B cell (primary cell): ENCODE measurements at regions not wholly inside any gene's neighbourhood (a gene's known extent, or its start where the extent isn't known, plus 50 kb on each side); places are given as distances from the start of the nearest gene placed in this dataset.

Experiments
- ATAC-seq: fragments of 200-7000 bp; cut with Tn5 transposase; one replicate; pipeline ENCODE4 v1.10.0; 2021; ENCODE audit warnings: low read depth, mild to moderate bottlenecking, moderate number of reproducible peaks, moderate library complexity
- CTCF ChIA-PET: fragments of 350-600 bp; sonication (Branson Sonifier 250); formaldehyde crosslinking; loops from one replicate; lab custom pipeline; 2021; ENCODE audit warnings: antibody characterized with exemption, inconsistent platforms; lab: Charles Lee
- POLR2A ChIA-PET: fragments of 350-600 bp; sonication (Branson Sonifier 250); formaldehyde crosslinking; loops from one replicate; lab custom pipeline; 2021; ENCODE audit warnings: antibody characterized with exemption; lab: Charles Lee
- DNase-seq: peaks from one replicate; pipeline ENCODE4 v3.0.0; 2013
- H2AFZ ChIP-seq: 2 replicates; pipeline ENCODE4 v1.6.1; 2012; ENCODE audit warnings: mild to moderate bottlenecking, low read depth, low read length; ENCODE audit not compliant: insufficient read depth, poor library complexity, severe bottlenecking
- H3K27ac ChIP-seq, 2 donors: 1 replicate in 1 of 2; 2 replicates in 1 of 2; pipeline ENCODE4 v1.5.1; 2012 to 2013; ENCODE audit warnings: low read length in 2 of 2, mild to moderate bottlenecking in 2 of 2, moderate library complexity in 1 of 2
- H3K27me3 ChIP-seq, 4 experiments: fragments of 200-600 bp in 1 of 4; sonication (generic) in 1 of 4; replicated peaks in 1 of 4; 1 replicate in 2 of 4; 2 replicates in 2 of 4; pipeline versions ENCODE4 v1.6.1 to v1.7.0; 2013 to 2016; ENCODE audit warnings: low read length in 3 of 4, mild to moderate bottlenecking in 2 of 4, mixed read lengths in 1 of 4, moderate library complexity in 1 of 4; ENCODE audit not compliant: insufficient read depth in 4 of 4, control insufficient read depth in 3 of 4; ENCODE audit errors: control extremely low read depth in 1 of 4
- H3K36me3 ChIP-seq, 2 experiments: replicated peaks in 1 of 2; 1 replicate in 1 of 2; 2 replicates in 1 of 2; pipeline versions ENCODE4 v1.6.1 to v1.7.1; 2013; ENCODE audit warnings: low read length in 1 of 2; ENCODE audit not compliant: insufficient read depth in 2 of 2, control insufficient read depth in 1 of 2; ENCODE audit errors: control extremely low read depth in 1 of 2, extremely low read depth in 1 of 2
- H3K4me1 ChIP-seq, 2 donors: fragments of 200-600 bp in 1 of 2; sonication (generic) in 1 of 2; 1 replicate in 1 of 2; 2 replicates in 1 of 2; pipeline versions ENCODE4 v1.5.1 to v1.6.1; 2013 to 2017; ENCODE audit warnings: low read length in 2 of 2; ENCODE audit not compliant: control insufficient read depth in 2 of 2, insufficient read depth in 2 of 2
- H3K4me2 ChIP-seq: replicated peaks from 2 replicates; pipeline ENCODE3; 2012; ENCODE audit warnings: mild to moderate bottlenecking, low read depth, low read length; ENCODE audit not compliant: poor library complexity, severe bottlenecking
- H3K4me3 ChIP-seq, 5 experiments: fragments of 200-600 bp in 1 of 5; sonication (generic) in 1 of 5; 1 replicate in 3 of 5; 2 replicates in 2 of 5; pipeline versions ENCODE4 v1.5.1 to v1.7.0; 2011 to 2016; ENCODE audit warnings: low read length in 4 of 5, mild to moderate bottlenecking in 4 of 5, low read depth in 2 of 5, control low read depth in 1 of 5, moderate library complexity in 1 of 5; ENCODE audit not compliant: insufficient read depth in 1 of 5; ENCODE audit errors: control extremely low read depth in 1 of 5, extremely low read depth in 1 of 5
- H3K79me2 ChIP-seq: fragments of 200-600 bp; sonication (generic); one replicate; pipeline ENCODE4 v1.6.0; 2016; ENCODE audit warnings: low read length; ENCODE audit not compliant: control insufficient read depth, insufficient read depth
- H3K9ac ChIP-seq: fragments of 200-600 bp; sonication (generic); 2 replicates; pipeline ENCODE4 v1.6.1; 2017; ENCODE audit warnings: mild to moderate bottlenecking, low read length, moderate library complexity
- H3K9me3 ChIP-seq, 3 donors: one replicate each; pipeline versions ENCODE4 v1.6.1 to v1.7.1; 2013; ENCODE audit warnings: low read length in 2 of 3; ENCODE audit not compliant: control insufficient read depth in 2 of 3, insufficient read depth in 1 of 3; ENCODE audit errors: control extremely low read depth in 1 of 3
- H4K20me1 ChIP-seq: 2 replicates; pipeline ENCODE4 v1.6.0; 2012; ENCODE audit warnings: mild to moderate bottlenecking, low read length; ENCODE audit not compliant: insufficient read depth, control insufficient read depth, poor library complexity, severe bottlenecking
- H3K27ac Mint-ChIP-seq: one replicate; pipeline ENCODE4 v1.8.0; 2021; ENCODE audit warnings: mixed read lengths
- H3K27me3 Mint-ChIP-seq: one replicate; pipeline ENCODE4 v1.8.0; 2021; ENCODE audit warnings: mixed read lengths
- H3K4me1 Mint-ChIP-seq: one replicate; pipeline ENCODE4 v1.8.0; 2021; ENCODE audit warnings: mixed read lengths
- H3K4me3 Mint-ChIP-seq: one replicate; pipeline ENCODE4 v1.8.0; 2021; ENCODE audit warnings: mixed read lengths
- H3K9me3 Mint-ChIP-seq: one replicate; pipeline ENCODE4 v1.8.0; 2022; ENCODE audit warnings: mixed read lengths; ENCODE audit not compliant: insufficient read depth
- CTCF ChIP-seq: fragments of 200-600 bp; IDR thresholded peaks from one replicate; pipeline ENCODE4 v1.8.0; 2022; ENCODE audit warnings: antibody characterized with exemption, mild to moderate bottlenecking
- EZH2 ChIP-seq: IDR thresholded peaks from 2 replicates; pipeline ENCODE4 v1.6.1; 2012; ENCODE audit warnings: borderline replicate concordance, low read depth, mild to moderate bottlenecking, moderate library complexity, low read length; ENCODE audit not compliant: insufficient read depth, poor library complexity, severe bottlenecking
- WGBS: methylation state at CpG from one replicate; pipeline ENCODE4 v1.1.5; 2013; ENCODE audit warnings: missing lambda C conversion rate; ENCODE audit not compliant: insufficient coverage; 5-methylcytosine and 5-hydroxymethylcytosine counted together
- intact Hi-C: fragments of 100-400 bp; cut with micrococcal nuclease; formaldehyde crosslinking; loops from one replicate; pipeline ENCODE4 v1.10.0; 2022

- Mint-ChIP-seq H3K9me3 (no peaks in the 10 kb centered on the region), H3K27me3 (peaks cover 5% of the 10 kb centered on the region), H3K4me1 (peaks cover 31% of the 10 kb centered on the region), H3K27ac (no peak overlapping the region), H3K4me3 (no peak overlapping the region)
- Histone ChIP-seq H3K36me3 (no peaks in the 10 kb centered on the region), H3K4me3 (no peak overlapping the region), H3K27me3 (peaks cover 0 to 3% (median 0%) of the 10 kb centered on the region in 4 experiments), H2AFZ (no peak overlapping the region), H3K27ac (no peak overlapping the region), H3K79me2 (no peaks in the 10 kb centered on the region), H3K9me3 (peaks cover 0 to 2% (median 0%) of the 10 kb centered on the region in 3 donors), H3K9ac (no peak overlapping the region), H3K4me1 (peaks cover 26 to 29% of the 10 kb centered on the region in 2 donors), H3K4me2 (no peak overlapping the region), H4K20me1 (no peaks in the 10 kb centered on the region)
- TF ChIP-seq CTCF (no peak), EZH2 (no peak)
- DNase-seq: no peak
- intact Hi-C loops: no loop called here
- ChIA-PET CTCF (interaction anchor here (1.2 to 1.6 kb wide), 2 partner anchors 271 to 527 kb away, joined by 3 to 4 read pairs; no protein-coding TSS in a partner anchor), POLR2A (no interaction called here)
- WGBS: 99% methylated on average over 5 of the region's 5 CpGs
- no peak for ATAC-seq
These were observed 165.5 kb upstream of the HAAO start for GRCh38 chr2:42957861-42958301.

- 81% methylated on average over 7 of the region's 11 CpGs for WGBS
- Mint-ChIP-seq H3K4me3 (no peak overlapping the region), H3K27me3 (peaks cover 4% of the 10 kb centered on the region), H3K9me3 (no peaks in the 10 kb centered on the region), H3K4me1 (peaks cover 31% of the 10 kb centered on the region), H3K27ac (no peak overlapping the region)
- H3K9ac ChIP-seq: no peak overlapping the region
- H3K27me3 ChIP-seq: peaks cover 0 to 3% (median 0%) of the 10 kb centered on the region in 4 experiments
- no peak overlapping the region for H3K27ac ChIP-seq
- TF ChIP-seq EZH2 (no peak), CTCF (no peak)
- CTCF ChIA-PET: interaction anchor here (0.8 to 1.6 kb wide), 3 partner anchors 18 to 528 kb away, joined by 3 to 4 read pairs (median 3); no protein-coding TSS in a partner anchor
- H3K4me3 ChIP-seq: no peak overlapping the region
- ATAC-seq: no peak
- H2AFZ ChIP-seq: no peak overlapping the region
- H3K4me1 ChIP-seq: peaks cover 23 to 27% of the 10 kb centered on the region in 2 donors
- no peak for DNase-seq
- no peaks in the 10 kb centered on the region for H3K36me3 ChIP-seq
- intact Hi-C loops: no loop called here
- H3K9me3 ChIP-seq: peaks cover 0 to 7% (median 0%) of the 10 kb centered on the region in 3 donors
- H3K79me2 ChIP-seq: no peaks in the 10 kb centered on the region
- POLR2A ChIA-PET: no interaction called here
- H3K4me2 ChIP-seq: no peak overlapping the region
- no peaks in the 10 kb centered on the region for H4K20me1 ChIP-seq
These were observed 164.9 kb upstream of the HAAO start for GRCh38 chr2:42957109-42957860.
